DOHH2 (cell line): ENCODE measurements at regions not wholly inside any gene's neighbourhood (a gene's known extent, or its start where the extent isn't known, plus 50 kb on each side); places are given as distances from the start of the nearest gene placed in this dataset.

ENCODE experiments used
- H3F3A ChIP-seq: fragments of 200-600 bp; sonication (generic), shearing (Covaris generic); 2 replicates; pipeline ENCODE4 v1.6.0; 2016; ENCODE audit warnings: antibody characterized with exemption, mild to moderate bottlenecking; ENCODE audit not compliant: control insufficient read depth, insufficient read depth
- H3K27ac ChIP-seq: fragments of 200-600 bp; sonication (generic); 2 replicates; pipeline ENCODE4 v1.5.1; 2014; ENCODE audit warnings: low read depth, mild to moderate bottlenecking, low read length, moderate library complexity
- H3K27me3 ChIP-seq: fragments of 200-600 bp; sonication (generic); 2 replicates; pipeline ENCODE4 v1.6.1; 2014; ENCODE audit warnings: mild to moderate bottlenecking, low read length, mixed read lengths; ENCODE audit not compliant: control insufficient read depth
- H3K36me3 ChIP-seq: fragments of 200-600 bp; sonication (generic); 2 replicates; pipeline ENCODE4 v1.6.1; 2014; ENCODE audit warnings: mild to moderate bottlenecking, low read length, moderate library complexity, mixed read lengths; ENCODE audit not compliant: control insufficient read depth
- H3K4me1 ChIP-seq: fragments of 200-600 bp; sonication (generic); 2 replicates; pipeline ENCODE4 v1.6.1; 2014; ENCODE audit warnings: mild to moderate bottlenecking, low read length, mixed read lengths; ENCODE audit not compliant: control insufficient read depth
- H3K4me2 ChIP-seq: fragments of 200-600 bp; sonication (generic); 2 replicates; pipeline ENCODE4 v1.6.0; 2014; ENCODE audit warnings: mild to moderate bottlenecking, low read length, moderate library complexity
- H3K4me3 ChIP-seq: fragments of 200-600 bp; sonication (generic); 2 replicates; pipeline ENCODE4 v1.5.1; 2014; ENCODE audit warnings: mild to moderate bottlenecking, low read length, mixed read lengths
- H3K79me2 ChIP-seq: fragments of 200-600 bp; sonication (generic); 2 replicates; pipeline ENCODE4 v1.6.1; 2014; ENCODE audit warnings: mild to moderate bottlenecking, low read length, mixed read lengths; ENCODE audit not compliant: control insufficient read depth
- H3K9me2 ChIP-seq: fragments of 200-600 bp; sonication (generic); replicated peaks from 2 replicates; pipeline ENCODE4 v1.6.1; 2014; ENCODE audit warnings: mild to moderate bottlenecking, low read length, mixed read lengths; ENCODE audit not compliant: control insufficient read depth
- H3K9me3 ChIP-seq: fragments of 200-600 bp; sonication (generic); 2 replicates; pipeline ENCODE4 v1.6.1; 2014; ENCODE audit warnings: antibody characterized with exemption, low read length, mixed read lengths; ENCODE audit not compliant: control insufficient read depth, insufficient read depth
- H4K20me1 ChIP-seq: fragments of 200-600 bp; sonication (generic); 2 replicates; pipeline ENCODE4 v1.6.0; 2014; ENCODE audit warnings: low read depth, mild to moderate bottlenecking, antibody characterized with exemption, low read length, moderate library complexity; ENCODE audit not compliant: control insufficient read depth, insufficient read depth
- EZH2phosphoT487 ChIP-seq: fragments of 200-600 bp; sonication (generic); IDR thresholded peaks from 2 replicates; pipeline ENCODE4 v1.6.1; 2017; ENCODE audit warnings: borderline replicate concordance, mild to moderate bottlenecking, antibody characterized with exemption, low read length, moderate library complexity, mixed read lengths
- TF ChIP-seq, protein P1 (sequence below): fragments of 200-600 bp; sonication (generic); IDR thresholded peaks from one replicate; pipeline ENCODE4 v1.5.1; 2014; ENCODE audit warnings: antibody characterized with exemption, mild to moderate bottlenecking, low read depth, low read length; ENCODE audit not compliant: poor library complexity, severe bottlenecking

GRCh38 chr15:31225356-31225955 is 101.2 kb upstream of the KLF13 start:
- H3K27me3 ChIP-seq: no peaks in the 10 kb centered on the region
- no peaks in the 10 kb centered on the region for H4K20me1 ChIP-seq
- H3K36me3 ChIP-seq: peaks cover 83% of the 10 kb centered on the region
- peaks cover 72% of the 10 kb centered on the region for H3K4me1 ChIP-seq
- peak overlapping the region; percentile 96 for H3K4me3 ChIP-seq
- peaks cover 64% of the 10 kb centered on the region for H3K79me2 ChIP-seq
- H3K27ac ChIP-seq: peak overlapping the region; percentile 28
- peak overlapping the region; percentile 99 for H3K4me2 ChIP-seq
- TF ChIP-seq, protein P1, sequence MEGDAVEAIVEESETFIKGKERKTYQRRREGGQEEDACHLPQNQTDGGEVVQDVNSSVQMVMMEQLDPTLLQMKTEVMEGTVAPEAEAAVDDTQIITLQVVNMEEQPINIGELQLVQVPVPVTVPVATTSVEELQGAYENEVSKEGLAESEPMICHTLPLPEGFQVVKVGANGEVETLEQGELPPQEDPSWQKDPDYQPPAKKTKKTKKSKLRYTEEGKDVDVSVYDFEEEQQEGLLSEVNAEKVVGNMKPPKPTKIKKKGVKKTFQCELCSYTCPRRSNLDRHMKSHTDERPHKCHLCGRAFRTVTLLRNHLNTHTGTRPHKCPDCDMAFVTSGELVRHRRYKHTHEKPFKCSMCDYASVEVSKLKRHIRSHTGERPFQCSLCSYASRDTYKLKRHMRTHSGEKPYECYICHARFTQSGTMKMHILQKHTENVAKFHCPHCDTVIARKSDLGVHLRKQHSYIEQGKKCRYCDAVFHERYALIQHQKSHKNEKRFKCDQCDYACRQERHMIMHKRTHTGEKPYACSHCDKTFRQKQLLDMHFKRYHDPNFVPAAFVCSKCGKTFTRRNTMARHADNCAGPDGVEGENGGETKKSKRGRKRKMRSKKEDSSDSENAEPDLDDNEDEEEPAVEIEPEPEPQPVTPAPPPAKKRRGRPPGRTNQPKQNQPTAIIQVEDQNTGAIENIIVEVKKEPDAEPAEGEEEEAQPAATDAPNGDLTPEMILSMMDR: no peak
- no peak for TF ChIP-seq EZH2phosphoT487
- H3K9me3 ChIP-seq: peaks cover 13% of the 10 kb centered on the region; the same call in 1 of the 2 replicates
- H3K9me2 ChIP-seq: no peaks in the 10 kb centered on the region
- H3F3A ChIP-seq: peaks cover 59% of the 10 kb centered on the region

- Histone ChIP-seq H3K4me2 (peak overlapping the region; percentile 99), H3K9me3 (peaks cover 13% of the 10 kb centered on the region; the same call in 1 of the 2 replicates), H3K4me1 (peaks cover 77% of the 10 kb centered on the region), H3K27me3 (no peaks in the 10 kb centered on the region), H4K20me1 (no peaks in the 10 kb centered on the region), H3K36me3 (peaks cover 80% of the 10 kb centered on the region), H3K4me3 (peak overlapping the region; percentile 96), H3K79me2 (peaks cover 64% of the 10 kb centered on the region), H3F3A (peaks cover 55% of the 10 kb centered on the region), H3K9me2 (no peaks in the 10 kb centered on the region), H3K27ac (peak overlapping the region; percentile 28)
- no peak for TF ChIP-seq EZH2phosphoT487
- TF ChIP-seq, protein P1: no peak
These were observed 100.6 kb upstream of the KLF13 start for GRCh38 chr15:31226021-31226420.

- TF ChIP-seq, protein P1: no peak
- TF ChIP-seq EZH2phosphoT487: no peak
- H3K27me3 ChIP-seq: no peaks in the 10 kb centered on the region
- H3K9me3 ChIP-seq: peaks cover 13% of the 10 kb centered on the region; the same call in 1 of the 2 replicates
- peak overlapping the region; percentile 96 for H3K4me3 ChIP-seq
- H3K4me1 ChIP-seq: peaks cover 89% of the 10 kb centered on the region
- peak overlapping the region; percentile 100 for H3K27ac ChIP-seq
- peak overlapping the region; percentile 99 for H3K4me2 ChIP-seq
- H3F3A ChIP-seq: peaks cover 50% of the 10 kb centered on the region
- H3K9me2 ChIP-seq: no peaks in the 10 kb centered on the region
- no peaks in the 10 kb centered on the region for H4K20me1 ChIP-seq
- H3K79me2 ChIP-seq: peaks cover 64% of the 10 kb centered on the region
- H3K36me3 ChIP-seq: peaks cover 77% of the 10 kb centered on the region
These were observed 99.4 kb upstream of the KLF13 start for GRCh38 chr15:31227235-31227634.
